ENCODE measurements at regions not wholly inside any gene's neighbourhood (a gene's known extent, or its start where the extent isn't known, plus 50 kb on each side); places are given as distances from the start of the nearest gene placed in this dataset.

DNA sequence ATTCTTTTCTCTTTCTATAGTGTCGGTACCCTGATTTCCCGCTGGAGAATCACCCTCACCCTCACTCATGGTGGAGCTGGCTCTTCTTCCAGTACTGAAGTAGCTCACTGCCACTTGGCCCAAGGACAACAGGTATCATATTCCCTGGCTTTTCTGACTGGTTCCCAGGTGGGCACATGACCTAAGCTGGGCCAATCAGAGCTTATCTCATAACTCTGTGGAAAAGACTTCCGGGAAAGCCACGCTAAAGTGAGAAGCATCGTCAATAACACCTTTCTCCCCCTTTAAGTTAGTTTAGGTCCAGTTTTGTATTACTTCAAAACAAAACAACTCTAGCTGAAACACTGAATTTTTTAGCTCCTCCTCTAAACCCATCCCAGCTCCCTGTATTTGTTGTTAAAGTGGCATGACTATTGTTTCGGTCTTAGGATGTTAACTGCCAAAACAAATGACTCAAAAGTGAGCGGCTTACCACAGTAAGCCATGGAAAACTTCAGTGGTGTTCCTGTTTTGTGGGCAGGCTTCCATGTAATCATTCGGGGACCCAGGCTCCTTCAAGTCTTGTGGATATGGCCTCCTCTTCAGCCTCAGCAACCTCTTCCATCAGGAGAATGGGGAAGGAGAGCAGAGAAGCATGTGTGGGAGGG, 137.4 kb upstream of the DLX2 start:
- ChIA-PET RAD21 (ENCODE audit: low non-redundant PET in 1 of 2, low total read pairs in 2 of 2, uncharacterized antibody in 2 of 2, unreplicated experiment in 2 of 2) (no interaction called here), POLR2A (no interaction called here), CTCF (no interaction called here)
- Histone ChIP-seq H3K79me2 (ENCODE audit: insufficient read depth, low read length) (no peaks in the 10 kb centered on the region), H4K20me1 (ENCODE audit: insufficient read depth) (no peaks in the 10 kb centered on the region), H3K9me2 (ENCODE audit: insufficient read depth) (no peaks in the 10 kb centered on the region), H3K4me3 (replicated peaks in 1 of 2; ENCODE audit: low read depth in 1 of 2, low read length in 2 of 2) (no peak overlapping the region), H3K36me3 (ENCODE audit: control insufficient read depth in 1 of 2, insufficient read depth in 2 of 2, low read length in 2 of 2) (no peaks in the 10 kb centered on the region), H3K9ac (ENCODE audit: low read length) (no peak overlapping the region), H2AFZ (ENCODE audit: low read depth, low read length, poor library complexity, severe bottlenecking) (no peak overlapping the region), H3K4me2 (ENCODE audit: low read length) (no peak overlapping the region), H3K27ac (ENCODE audit: low read depth, low read length) (no peak overlapping the region), H3K27me3 (ENCODE audit: insufficient read depth, low read length) (no peaks in the 10 kb centered on the region), H3K4me1 (ENCODE audit: control insufficient read depth in 1 of 2, insufficient read depth in 2 of 2, low read length in 2 of 2) (peaks cover 6 to 25% of the 10 kb centered on the region in 2 experiments; a peak in 3 of 4 replicates), H3K9me3 (ENCODE audit: control insufficient read depth in 1 of 2, insufficient read depth in 1 of 2, low read depth in 1 of 2, low read length in 2 of 2) (no peaks in the 10 kb centered on the region)
- DNase-seq (ENCODE audit: low read depth, low spot score) (no peak), ATAC-seq (peak; percentile 65)
- BruUV-seq (replicated peaks) = no TSS peak
- 0 out of 2 replicates have a peak, but pooled peaks have one; percentile 13 for TF ChIP-seq SP1 (IDR thresholded peaks at IDR 0.05; ENCODE audit: low read depth)
- TF ChIP-seq YY1 (IDR thresholded peaks at IDR 0.05; ENCODE audit: extremely low read depth, insufficient replicate concordance, low read depth, low read length) = no peak
- intact Hi-C loops (cut with micrococcal nuclease) = no loop called here

- no peaks in the 10 kb centered on the region for H4K20me1 ChIP-seq (ENCODE audit: insufficient read depth)
- no peaks in the 10 kb centered on the region for H3K79me2 ChIP-seq (ENCODE audit: insufficient read depth, low read length)
- TF ChIP-seq SRF (IDR thresholded peaks at IDR 0.05; ENCODE audit: low read depth) (no peak), POLR2AphosphoS5 (IDR thresholded peaks at IDR 0.05; ENCODE audit: low read depth, low read length) (no peak), ELF1 (IDR thresholded peaks at IDR 0.05; ENCODE audit: borderline replicate concordance, low read depth) (no peak), CBX3 (IDR thresholded peaks at IDR 0.05; ENCODE audit: low read depth) (no peak), JUND (IDR thresholded peaks at IDR 0.05) (no peak), CTCF (IDR thresholded peaks at IDR 0.05 in 2 of 3, conservative IDR thresholded peaks at IDR 0.05 in 1 of 3; ENCODE audit: borderline replicate concordance in 1 of 3, insufficient read depth in 1 of 3, low read depth in 2 of 3, low read length in 2 of 3) (no peak)
- TF ChIP-seq, protein P1, sequence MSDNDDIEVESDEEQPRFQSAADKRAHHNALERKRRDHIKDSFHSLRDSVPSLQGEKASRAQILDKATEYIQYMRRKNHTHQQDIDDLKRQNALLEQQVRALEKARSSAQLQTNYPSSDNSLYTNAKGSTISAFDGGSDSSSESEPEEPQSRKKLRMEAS (IDR thresholded peaks at IDR 0.05) = no peak
- H3K4me1 ChIP-seq (ENCODE audit: control insufficient read depth in 1 of 2, insufficient read depth in 2 of 2, low read length in 2 of 2) = peaks cover 13 to 36% of the 10 kb centered on the region in 2 experiments
- CTCF ChIA-PET = no interaction called here
- no peak overlapping the region for H3K9ac ChIP-seq (ENCODE audit: low read length)
- H3K9me3 ChIP-seq (ENCODE audit: control insufficient read depth in 1 of 2, insufficient read depth in 1 of 2, low read depth in 1 of 2, low read length in 2 of 2) = no peaks in the 10 kb centered on the region
- no peak overlapping the region for H3K4me2 ChIP-seq (ENCODE audit: low read length)
- no peak overlapping the region for H3K27ac ChIP-seq (ENCODE audit: low read depth, low read length)
- intact Hi-C loops (cut with micrococcal nuclease) = no loop called here
- H3K27me3 ChIP-seq (ENCODE audit: insufficient read depth, low read length) = no peaks in the 10 kb centered on the region
- H2AFZ ChIP-seq (ENCODE audit: low read depth, low read length, poor library complexity, severe bottlenecking) = no peak overlapping the region
- RAD21 ChIA-PET (ENCODE audit: low non-redundant PET in 1 of 2, low total read pairs in 2 of 2, uncharacterized antibody in 2 of 2, unreplicated experiment in 2 of 2) = no interaction called here
- DNase-seq (ENCODE audit: low read depth, low spot score) (no peak), ATAC-seq (no peak)
- H3K36me3 ChIP-seq (ENCODE audit: control insufficient read depth in 1 of 2, insufficient read depth in 2 of 2, low read length in 2 of 2) = no peaks in the 10 kb centered on the region
- no peaks in the 10 kb centered on the region for H3K9me2 ChIP-seq (ENCODE audit: insufficient read depth)
- H3K4me3 ChIP-seq (replicated peaks in 1 of 2; ENCODE audit: low read depth in 1 of 2, low read length in 2 of 2) = no peak overlapping the region
- POLR2A ChIA-PET = no interaction called here
- BruUV-seq (replicated peaks) = no TSS peak
Observed at GRCh38 chr2:172241222-172241621, 138.5 kb upstream of the DLX2 start.

Measured in HCT116 (cell line).